Glutamatergic neuron (in vitro differentiated cells): ENCODE measurements at regions not wholly inside any gene's neighbourhood (a gene's known extent, or its start where the extent isn't known, plus 50 kb on each side); places are given as distances from the start of the nearest gene placed in this dataset.

ENCODE experiments used
- DNase-seq: peaks from one replicate; pipeline ENCODE4 v3.0.0; 2022
- H3K27ac Mint-ChIP-seq: one replicate; pipeline ENCODE4 v1.8.0; 2020; ENCODE audit warnings: mild to moderate bottlenecking, mixed read lengths, inconsistent platforms; ENCODE audit not compliant: unreplicated experiment
- H3K27me3 Mint-ChIP-seq: one replicate; pipeline ENCODE4 v1.8.0; 2020; ENCODE audit warnings: mild to moderate bottlenecking, moderate library complexity, mixed read lengths, inconsistent platforms; ENCODE audit not compliant: unreplicated experiment
- H3K36me3 Mint-ChIP-seq: one replicate; pipeline ENCODE4 v1.8.0; 2020; ENCODE audit warnings: mild to moderate bottlenecking, mixed read lengths, inconsistent platforms; ENCODE audit not compliant: unreplicated experiment
- H3K4me1 Mint-ChIP-seq: one replicate; pipeline ENCODE4 v1.8.0; 2020; ENCODE audit warnings: mild to moderate bottlenecking, low read depth, mixed read lengths, inconsistent platforms; ENCODE audit not compliant: unreplicated experiment
- H3K4me3 Mint-ChIP-seq: one replicate; pipeline ENCODE4 v1.8.0; 2020; ENCODE audit warnings: mild to moderate bottlenecking, mixed read lengths, inconsistent platforms; ENCODE audit not compliant: unreplicated experiment
- H3K9me3 Mint-ChIP-seq: one replicate; pipeline ENCODE4 v1.8.0; 2020; ENCODE audit warnings: mild to moderate bottlenecking, moderate library complexity, mixed read lengths, inconsistent platforms; ENCODE audit not compliant: unreplicated experiment
- CTCF ChIP-seq: fragments of 200-600 bp; sonication (generic); IDR thresholded peaks from one replicate; pipeline ENCODE4 v1.5.0; 2021; ENCODE audit not compliant: partially characterized antibody, unreplicated experiment

GRCh38 chr4:24674279-24674678 lies 89.9 kb upstream of the DHX15 start:
- Mint-ChIP-seq H3K4me3 (no peak overlapping the region), H3K36me3 (peaks cover 4% of the 10 kb centered on the region), H3K4me1 (no peaks in the 10 kb centered on the region), H3K27ac (no peak overlapping the region), H3K9me3 (peaks cover 4% of the 10 kb centered on the region), H3K27me3 (peaks cover 4% of the 10 kb centered on the region)
- no peak for DNase-seq
- TF ChIP-seq CTCF: no peak

GRCh38 chr4:24675721-24676389 lies 91.5 kb upstream of the DHX15 start:
- H3K4me1 Mint-ChIP-seq: no peaks in the 10 kb centered on the region
- H3K27ac Mint-ChIP-seq: no peak overlapping the region
- peaks cover 4% of the 10 kb centered on the region for H3K9me3 Mint-ChIP-seq
- no peak for DNase-seq
- no peak overlapping the region for H3K4me3 Mint-ChIP-seq
- H3K36me3 Mint-ChIP-seq: peaks cover 4% of the 10 kb centered on the region
- TF ChIP-seq CTCF: no peak
- H3K27me3 Mint-ChIP-seq: peaks cover 4% of the 10 kb centered on the region

- no peak for TF ChIP-seq CTCF
- peaks cover 4% of the 10 kb centered on the region for H3K36me3 Mint-ChIP-seq
- no peak for DNase-seq
- H3K27me3 Mint-ChIP-seq: peaks cover 2% of the 10 kb centered on the region
- no peak overlapping the region for H3K4me3 Mint-ChIP-seq
- H3K9me3 Mint-ChIP-seq: peaks cover 4% of the 10 kb centered on the region
- no peaks in the 10 kb centered on the region for H3K4me1 Mint-ChIP-seq
- H3K27ac Mint-ChIP-seq: no peak overlapping the region
Measured at GRCh38 chr4:24677909-24678308, 93.6 kb upstream of the DHX15 start.

- Mint-ChIP-seq H3K27ac (no peak overlapping the region), H3K4me3 (no peak overlapping the region), H3K4me1 (no peaks in the 10 kb centered on the region), H3K27me3 (no peaks in the 10 kb centered on the region), H3K9me3 (peaks cover 1% of the 10 kb centered on the region), H3K36me3 (peaks cover 4% of the 10 kb centered on the region)
- no peak for TF ChIP-seq CTCF
- no peak for DNase-seq
Measured at GRCh38 chr4:24680746-24681448, 96.5 kb upstream of the DHX15 start.

GRCh38 chr4:24683116-24683515 lies 98.8 kb upstream of the DHX15 start:
- no peak for TF ChIP-seq CTCF
- H3K36me3 Mint-ChIP-seq: no peaks in the 10 kb centered on the region

More at GRCh38 chr4:24683116-24683515, 98.8 kb upstream of the DHX15 start:
- Mint-ChIP-seq H3K4me1 (no peaks in the 10 kb centered on the region), H3K27me3 (no peaks in the 10 kb centered on the region), H3K4me3 (no peak overlapping the region), H3K27ac (no peak overlapping the region), H3K9me3 (no peaks in the 10 kb centered on the region)
- DNase-seq: no peak
